HG03521 (cell line): ENCODE measurements at regions not wholly inside any gene's neighbourhood (a gene's known extent, or its start where the extent isn't known, plus 50 kb on each side); places are given as distances from the start of the nearest gene placed in this dataset.
A peak's percentile ranks its signal among the peaks of the same experiment; 100 is the strongest.

Experiments
- ATAC-seq: cut with Tn5 transposase; IDR thresholded peaks from one replicate; pipeline ENCODE4 v1.9.1; 2021; ENCODE audit warnings: mild to moderate bottlenecking, moderate library complexity; ENCODE audit not compliant: unreplicated experiment

DNA sequence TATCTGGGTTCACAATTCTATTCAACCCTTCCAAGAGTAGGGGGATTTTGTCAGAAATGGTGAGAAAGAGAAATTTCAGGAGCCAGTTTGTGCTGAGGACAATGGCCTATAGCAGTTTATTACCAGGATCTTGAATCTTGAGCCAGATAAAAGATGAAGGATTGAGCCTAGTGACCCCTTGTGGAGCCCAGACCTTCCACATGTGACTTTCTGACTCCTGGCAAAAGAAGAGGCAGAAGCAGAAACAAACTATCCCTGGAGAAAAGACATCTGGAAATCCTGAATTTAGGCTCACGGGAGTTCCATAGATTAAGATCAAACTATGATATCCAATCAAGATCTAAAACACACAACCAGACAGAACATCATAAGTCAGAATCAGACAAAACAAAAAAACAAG, 60.9 kb upstream of the CHRM2 start:
- no peak for ATAC-seq

DNA sequence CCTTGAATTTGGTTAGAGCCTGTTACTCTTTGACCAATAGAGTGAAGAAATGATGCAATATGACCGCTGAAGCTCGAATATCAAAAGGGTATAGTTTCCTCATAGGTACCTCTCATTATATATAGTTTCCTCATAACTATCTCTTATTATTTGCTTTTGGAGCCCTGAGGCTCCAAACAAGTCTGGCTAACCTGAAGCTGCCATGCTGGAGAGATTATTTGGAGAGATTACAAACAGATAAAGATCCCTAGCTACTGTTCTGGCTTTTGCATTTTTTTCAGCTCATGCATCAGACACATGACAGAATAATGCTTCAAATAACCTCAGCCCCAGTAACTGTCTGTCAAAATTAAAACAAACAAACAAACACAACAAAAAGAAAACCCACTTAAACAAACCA, 65.4 kb upstream of the CHRM2 start:
- no peak for ATAC-seq

DNA sequence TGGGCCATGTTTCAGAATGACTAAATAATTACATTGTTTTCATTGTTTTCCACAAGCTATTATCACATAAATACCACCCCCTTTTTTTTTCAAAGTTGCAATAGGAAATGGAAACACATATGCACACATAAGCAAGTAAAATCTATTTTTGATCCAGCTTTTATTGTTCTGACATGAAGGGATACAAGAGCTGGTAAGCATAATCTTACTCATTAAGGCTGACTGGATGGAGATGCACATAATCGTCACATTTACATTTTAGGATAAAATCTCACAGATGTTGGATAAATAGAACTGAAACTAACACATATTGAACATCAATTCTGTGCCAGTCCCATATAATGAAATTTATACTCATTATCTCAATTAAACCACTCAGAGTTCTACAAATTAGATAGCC, 84.5 kb upstream of the CHRM2 start:
- no peak for ATAC-seq

DNA sequence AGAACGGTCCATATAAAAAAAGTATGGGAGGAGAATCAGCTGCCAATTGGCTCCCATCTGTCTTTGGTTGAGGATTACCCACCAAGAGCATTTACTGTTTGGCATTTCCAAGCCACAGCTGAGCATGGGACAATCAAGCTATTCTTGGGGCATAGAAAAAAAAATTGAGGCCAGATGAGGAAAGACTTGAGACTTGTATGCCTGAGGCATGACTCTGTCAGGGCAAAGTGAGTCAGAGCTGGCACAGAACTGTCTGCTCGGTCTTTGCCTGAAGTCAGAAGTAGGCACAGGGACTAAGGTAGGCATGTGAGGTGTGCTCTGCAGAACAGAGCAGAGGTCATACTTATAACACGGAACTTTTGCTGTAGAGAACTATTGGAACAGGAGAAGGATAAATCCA, 126.5 kb upstream of the CHRM2 start:
- ATAC-seq = no peak

DNA sequence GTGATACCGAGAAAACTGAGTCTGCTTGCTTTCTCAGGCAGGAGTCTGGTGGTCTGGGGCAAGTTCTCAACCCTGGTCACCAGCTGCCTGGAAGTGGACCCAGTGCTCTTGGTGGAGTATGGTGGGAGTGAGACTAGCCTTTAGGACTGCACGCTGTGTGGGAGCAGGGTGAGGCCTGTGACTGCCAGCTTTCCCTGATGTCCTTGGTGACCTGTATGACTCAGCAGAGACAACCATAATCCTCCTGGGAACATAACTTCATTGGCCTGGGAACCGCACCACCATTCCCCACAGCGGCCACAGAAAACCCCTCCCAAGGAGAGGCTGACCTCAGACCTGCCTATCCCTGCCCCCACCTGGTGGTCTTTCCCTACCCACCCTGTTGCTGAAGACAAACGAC, 139.5 kb upstream of the CHRM2 start:
- no peak for ATAC-seq

DNA sequence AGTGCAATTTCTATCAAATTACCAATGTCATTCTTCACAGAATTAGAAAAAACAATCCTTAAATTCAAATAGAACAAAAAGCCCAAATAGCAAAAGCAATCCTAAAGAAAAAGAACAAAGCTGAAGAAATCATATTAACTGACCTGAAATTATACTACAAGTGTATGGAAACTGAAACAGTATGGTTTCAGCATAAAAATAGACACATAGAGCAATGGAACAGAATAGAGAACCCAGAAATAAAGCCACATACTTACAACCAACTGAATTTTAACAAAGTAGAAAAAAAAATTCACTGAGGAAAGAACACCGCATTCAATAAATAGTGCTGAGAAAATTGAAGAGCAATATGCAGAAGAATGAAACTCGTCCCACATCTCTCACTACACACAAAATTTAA, 142.0 kb upstream of the CHRM2 start:
- no peak for ATAC-seq

DNA sequence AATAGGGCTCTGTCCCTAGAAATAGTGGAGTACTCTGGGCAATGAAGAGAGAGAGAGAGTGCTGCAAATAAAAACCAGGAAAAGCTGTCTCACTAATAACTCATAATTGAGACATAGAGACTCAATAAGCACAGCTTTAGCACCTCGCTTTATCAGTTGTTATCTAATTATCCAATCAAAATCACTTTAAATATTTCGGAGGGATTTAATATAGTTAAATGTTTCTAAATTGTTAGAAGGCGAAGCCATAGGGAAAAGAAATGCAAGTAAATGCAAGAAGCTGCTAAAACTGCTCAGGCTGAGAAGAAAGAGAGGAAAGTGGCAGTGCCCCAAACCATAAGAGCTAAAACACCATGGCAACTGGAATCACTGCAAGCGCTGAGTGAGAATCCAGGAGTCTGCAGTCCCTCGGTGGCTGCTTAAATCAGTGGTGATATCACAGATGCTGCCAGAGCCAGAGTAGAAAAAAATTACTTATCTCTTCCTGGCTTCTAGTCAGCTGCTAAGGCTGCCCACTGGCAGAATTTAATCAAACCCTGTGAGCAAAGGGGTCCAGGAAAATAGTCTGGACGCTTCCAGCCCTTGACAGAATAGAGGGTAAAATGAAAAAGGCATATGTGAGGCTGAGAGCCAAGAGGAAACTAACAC, 150.4 kb upstream of the CHRM2 start:
- no peak for ATAC-seq

DNA sequence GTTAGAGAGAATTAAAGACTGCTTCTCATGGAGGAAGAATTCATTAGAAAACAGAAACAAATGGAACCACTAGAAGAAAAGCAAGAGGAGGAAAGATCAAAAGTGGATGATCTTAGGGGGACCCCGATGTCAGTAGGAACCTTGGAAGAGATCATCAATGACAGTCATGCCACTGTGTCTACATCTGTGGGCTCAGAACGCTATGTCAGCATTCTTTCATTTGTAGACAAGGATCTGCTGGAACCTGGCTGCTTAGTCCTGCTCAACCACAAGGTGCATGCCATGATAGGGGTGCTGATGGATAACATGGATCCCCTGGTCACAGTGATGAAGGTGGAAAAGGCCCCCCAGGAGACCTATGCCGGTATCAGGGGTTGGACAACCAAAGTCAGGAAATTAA, 154.4 kb upstream of the CHRM2 start:
- no peak for ATAC-seq

DNA sequence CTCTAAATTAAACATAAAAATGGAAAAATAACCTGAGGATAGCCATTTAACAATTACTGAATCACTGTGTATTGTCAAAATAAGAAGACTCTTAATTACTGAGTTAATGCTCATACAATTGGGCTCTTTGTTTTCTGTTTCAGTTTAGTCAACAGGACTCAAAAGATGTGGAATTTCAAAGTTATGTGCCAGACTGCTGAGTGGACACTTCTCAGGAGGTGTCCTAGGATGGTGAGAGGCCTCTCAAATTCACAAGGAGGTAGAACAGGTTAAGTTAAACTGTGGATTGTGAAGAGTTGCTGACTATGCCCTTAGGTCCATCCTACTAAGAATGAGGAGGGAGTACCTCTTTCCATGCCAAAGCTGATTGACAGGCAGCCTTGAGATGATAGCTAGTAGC, 157.7 kb upstream of the CHRM2 start:
- ATAC-seq = no peak

DNA sequence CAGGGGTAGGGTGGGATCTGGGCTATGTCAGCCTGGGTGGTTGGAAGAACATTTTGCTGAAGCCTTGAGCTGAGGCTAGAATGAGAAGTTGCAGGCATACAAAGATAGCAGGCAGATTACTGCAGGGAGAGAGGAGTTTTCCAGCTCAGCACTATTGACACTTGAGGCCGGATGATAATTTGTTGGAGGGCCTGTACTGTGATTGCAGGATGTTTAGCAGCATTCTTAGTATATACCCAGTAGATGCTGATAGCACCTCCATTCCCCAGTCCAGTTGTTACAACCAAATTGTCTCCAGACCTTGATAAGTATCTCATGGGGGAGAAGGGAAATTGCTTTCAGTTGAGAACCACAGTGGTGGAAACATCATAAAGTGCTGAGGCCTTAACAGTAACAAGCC, 158.6 kb upstream of the CHRM2 start:
- no peak for ATAC-seq

DNA sequence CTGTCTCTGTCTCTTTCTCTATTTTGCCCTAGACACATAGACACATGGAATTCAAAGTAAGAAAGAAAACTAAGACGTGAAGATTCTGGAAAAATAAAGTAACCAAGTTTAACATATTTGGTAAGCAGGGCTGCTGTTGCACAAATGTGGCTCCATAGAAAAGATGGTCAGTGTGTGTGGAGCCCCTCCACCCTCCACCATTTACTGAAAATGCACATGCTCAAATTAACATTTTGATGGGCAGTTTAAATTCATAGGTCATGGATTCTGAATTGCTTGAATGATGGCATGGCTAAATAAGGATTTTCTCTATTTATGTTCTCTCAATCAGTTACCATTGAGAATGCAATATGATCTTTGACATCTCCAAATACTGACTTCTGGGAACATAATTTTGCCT, 165.5 kb upstream of the CHRM2 start:
- no peak for ATAC-seq

DNA sequence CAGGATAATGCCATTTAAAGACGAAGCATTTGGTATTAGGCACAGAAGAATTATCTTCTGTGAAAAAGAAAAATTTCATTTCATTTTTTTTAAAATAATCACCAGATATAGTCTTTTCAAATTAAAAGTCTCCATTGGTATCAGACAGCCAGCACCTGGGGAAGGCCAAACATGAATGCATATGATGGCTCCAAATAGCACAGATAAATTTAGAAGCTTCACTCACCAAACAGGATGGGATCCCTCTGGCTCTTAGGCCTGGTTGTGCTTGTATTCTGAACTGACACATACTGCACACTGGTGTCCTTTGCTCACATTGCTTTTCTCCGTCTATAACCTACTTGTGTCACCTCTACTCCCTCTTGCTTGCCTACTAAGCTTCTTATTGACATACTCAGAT, 169.5 kb upstream of the CHRM2 start:
- ATAC-seq = no peak

DNA sequence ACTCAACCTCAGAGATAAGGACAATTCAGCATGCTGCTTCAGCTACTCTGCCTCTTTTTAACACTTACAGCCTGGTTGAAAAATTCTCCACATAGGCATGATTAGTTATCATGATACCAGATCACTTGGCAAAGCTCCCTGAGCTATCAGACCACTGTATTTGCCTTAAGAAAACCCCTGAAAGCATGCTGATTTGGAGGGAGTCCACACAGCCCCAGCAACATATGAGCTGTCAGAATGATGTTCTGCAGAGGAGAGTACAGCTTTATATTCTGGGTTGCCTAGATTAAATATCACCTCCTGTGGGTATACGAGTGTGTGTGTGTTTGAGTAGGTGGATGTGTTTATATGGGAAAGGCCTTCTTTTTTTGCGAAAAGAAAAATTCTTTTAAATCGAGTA, 170.2 kb upstream of the CHRM2 start:
- no peak for ATAC-seq

DNA sequence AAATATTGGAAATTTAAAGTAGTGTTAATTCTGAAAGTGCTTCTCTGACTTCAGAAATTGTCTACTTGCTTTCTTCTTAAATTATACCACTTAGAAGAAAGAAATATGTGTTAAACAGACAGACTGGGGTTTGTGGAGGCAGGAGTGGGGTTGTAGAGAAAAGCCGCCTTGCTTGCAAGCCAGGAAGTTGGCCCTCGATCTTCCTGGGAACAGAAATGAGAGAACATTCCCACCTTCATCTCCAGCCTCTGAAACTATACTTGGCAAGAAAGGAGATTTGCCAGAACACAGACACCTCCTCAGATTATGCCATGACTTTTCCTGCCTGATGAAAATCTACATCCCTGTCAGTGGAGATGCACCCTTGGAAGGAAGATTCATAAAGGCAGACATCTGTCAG, 171.2 kb upstream of the CHRM2 start:
- ATAC-seq = no peak

DNA sequence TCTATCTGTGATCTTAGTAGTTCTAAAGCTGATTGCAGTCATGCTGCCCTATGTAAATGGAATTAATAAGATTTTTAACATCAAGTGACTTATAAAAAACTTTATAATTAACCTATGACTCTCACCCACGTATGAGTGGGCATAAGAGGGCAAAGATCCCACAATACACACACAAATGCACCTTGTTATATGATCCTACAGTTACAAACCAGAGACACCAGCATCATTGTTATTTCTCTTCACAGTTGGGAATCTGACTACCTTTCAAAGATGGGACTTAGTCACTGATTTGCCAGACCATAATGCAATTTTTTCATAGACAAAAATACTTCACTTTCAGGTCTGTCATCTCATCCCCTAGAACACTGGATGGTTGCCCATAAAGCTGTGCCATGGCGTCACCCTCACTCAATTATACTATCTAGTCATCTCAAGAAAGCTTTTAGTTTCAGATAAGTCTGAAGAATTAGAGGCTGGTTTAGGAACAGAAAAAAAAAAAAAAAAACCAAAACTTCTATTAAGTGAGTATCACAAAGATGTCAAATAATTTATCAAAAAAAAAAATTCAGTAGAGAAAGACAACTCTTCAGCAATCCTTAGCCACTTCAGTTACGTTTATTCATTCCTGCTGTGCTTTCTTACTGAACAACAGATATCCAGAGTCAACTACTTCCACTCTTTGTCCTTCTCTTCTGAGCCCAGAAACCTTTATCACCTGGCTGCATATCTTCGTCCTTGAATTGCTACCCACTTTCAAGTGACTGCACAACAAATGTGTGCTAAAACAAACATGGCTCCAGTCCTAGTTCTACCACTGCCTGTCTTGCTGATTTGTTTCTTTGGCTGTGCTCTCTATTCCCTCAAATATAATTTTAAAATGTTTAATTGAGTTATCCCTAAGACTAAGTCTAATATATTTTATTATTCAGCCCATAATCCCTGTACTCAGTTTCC, 175.0 kb upstream of the CHRM2 start:
- ATAC-seq = no peak

DNA sequence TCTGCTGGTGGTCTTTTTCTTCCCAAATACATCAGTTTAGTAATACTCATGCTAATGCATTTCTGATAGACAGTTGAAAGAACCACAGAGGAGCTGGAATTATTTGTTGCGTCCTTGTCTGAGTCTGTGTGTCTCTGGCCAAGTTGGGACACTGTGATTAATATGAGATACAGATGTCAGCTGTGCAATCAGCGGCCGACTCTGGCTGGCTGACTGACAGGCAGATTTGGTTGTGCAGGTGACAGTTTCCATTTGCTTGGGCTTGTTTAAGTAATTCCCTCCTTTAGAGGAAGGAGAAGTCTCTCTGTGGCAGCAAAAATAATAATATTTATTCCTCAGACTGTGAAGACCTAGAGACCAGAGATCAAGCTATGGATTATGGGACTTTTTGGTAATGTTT, 176.2 kb upstream of the CHRM2 start:
- no peak for ATAC-seq

DNA sequence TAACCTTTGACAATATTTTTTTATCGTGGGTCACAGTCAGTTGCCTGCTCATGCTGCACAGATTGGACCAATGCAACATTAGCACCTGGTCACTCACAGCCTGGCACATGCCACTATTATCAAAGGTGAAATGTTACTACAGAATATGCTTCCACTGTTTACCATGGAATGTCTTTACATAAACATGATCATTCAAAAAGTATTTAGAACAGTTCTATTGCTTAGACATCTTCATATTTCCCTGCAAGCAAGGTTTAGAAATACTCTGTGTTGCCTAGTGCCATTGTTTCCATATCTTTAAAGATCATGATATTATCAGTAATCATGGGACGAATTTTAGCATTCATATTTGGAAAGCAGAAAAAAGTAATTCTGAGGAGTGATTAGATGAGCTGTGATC, 179.9 kb upstream of the CHRM2 start:
- ATAC-seq = no peak

DNA sequence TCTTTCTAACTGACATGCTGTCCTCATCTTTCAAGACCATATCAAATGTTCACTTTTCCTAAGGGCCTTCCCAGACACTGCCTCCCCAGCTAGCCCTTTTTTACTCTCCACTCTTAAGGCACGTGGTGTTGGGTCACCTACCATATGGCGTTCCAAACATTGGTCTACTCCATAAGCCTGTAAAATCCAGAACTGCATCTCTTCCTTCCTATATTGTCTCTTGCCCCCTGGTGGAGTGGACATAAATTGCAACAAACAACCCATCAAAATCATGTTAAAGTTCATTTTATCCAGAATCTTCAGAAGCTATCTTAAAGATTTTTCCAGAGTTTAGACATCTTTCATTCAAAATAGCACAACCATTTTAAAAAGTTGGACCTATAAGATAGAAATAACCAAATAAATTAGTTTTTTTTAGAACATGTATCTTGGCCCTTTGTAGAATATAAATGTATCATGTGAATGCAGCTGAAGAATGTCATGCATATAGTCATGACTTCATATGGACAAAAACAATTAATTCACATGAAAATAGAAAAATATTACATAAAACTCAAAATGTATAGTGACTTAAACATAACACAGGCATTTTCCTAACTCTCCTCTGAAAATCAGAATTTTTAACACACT, 180.6 kb upstream of the CHRM2 start:
- no peak for ATAC-seq

DNA sequence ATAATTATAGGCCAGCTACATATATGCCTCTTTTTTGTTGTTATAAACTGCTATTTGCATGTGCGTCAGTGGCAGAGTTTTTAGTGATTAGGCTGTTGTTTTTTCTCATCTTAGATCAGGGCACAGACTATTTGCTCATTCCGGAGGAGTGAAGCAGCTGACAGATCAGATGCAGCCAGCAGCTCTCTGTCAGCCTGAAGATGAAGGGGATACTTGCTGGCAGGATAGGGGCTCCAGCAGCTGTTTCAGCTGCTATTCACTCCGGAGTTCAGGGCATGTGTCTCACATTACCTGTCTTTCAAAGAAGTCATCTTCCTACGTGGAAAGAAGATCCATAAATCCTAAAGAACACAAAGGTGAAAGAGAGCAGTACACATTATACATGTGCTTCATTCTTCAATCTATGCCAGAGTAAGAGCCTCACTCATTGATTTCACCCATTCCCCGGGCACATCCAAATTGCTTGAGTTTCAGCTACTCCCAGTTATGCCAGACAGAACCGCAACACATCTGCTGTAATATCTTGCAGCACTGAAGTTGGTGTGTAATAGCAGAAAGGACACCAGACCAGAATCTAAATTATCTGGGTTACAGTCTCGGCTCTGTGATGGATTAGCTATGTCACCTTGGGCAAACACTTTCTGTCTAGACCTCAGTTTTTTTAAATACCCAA, 182.8 kb upstream of the CHRM2 start:
- no peak for ATAC-seq

DNA sequence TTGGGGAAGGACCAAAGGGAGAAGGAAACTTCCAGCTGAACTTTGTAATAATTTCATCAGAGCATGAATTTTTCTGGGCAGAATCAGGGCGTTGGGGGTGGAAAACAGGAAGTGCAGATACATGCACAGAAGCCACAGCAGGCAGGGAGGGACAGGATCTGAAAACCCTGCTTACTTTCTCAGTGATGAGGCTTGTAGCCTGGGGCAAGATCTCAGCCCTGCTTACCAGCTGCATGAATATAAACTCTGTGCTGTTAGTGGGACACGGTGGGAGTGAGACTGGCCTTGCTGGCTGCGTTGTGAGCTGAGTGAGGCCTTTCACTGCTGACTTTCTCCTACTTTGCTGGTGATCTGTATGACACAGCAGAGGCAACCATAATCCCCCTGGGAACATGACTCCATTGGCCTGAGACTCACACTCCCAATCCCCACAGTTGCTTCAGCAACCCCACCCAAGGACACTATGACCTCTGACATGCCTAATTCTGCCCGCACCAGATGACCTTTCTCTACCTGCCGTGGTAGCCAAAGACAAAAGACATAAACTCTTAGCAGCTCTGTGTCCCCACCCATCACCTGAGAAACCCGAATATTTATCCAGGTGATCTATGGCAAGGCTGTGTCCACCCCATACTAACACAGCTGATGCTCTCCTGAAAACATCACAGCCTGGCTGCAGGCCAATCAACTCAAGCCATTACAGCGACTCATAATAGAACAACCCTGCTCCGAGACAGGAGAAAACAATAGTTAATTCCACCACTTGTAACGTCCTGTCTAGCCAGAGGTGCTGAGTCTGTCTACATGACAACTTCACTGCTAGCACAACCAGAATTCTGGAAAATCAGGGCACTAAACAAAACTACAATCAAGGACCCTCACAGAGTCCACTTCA, 190.7 kb upstream of the CHRM2 start:
- peak; percentile 62 for ATAC-seq

DNA sequence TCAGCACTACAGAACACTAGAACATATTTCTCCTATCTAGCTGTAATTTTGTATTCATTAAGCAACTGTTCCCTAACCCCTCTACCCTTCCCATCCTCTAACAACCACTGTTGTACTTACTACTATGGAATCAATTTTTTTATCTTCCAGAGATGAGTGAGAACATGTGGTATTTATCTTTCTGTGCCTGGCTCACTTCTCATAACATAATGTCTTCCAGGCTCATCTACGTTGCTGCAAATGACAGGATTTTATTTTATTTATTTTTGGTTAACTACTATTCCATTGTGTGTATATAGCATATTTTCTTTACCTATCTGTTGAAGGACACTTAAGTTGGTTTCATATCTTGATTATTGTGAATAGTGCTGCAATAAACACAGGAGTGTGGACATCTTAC, 200.9 kb upstream of the CHRM2 start:
- no peak for ATAC-seq
